Progenitor cell of endocrine pancreas (in vitro differentiated cells): ENCODE measurements at regions not wholly inside any gene's neighbourhood (a gene's known extent, or its start where the extent isn't known, plus 50 kb on each side); places are given as distances from the start of the nearest gene placed in this dataset.

ENCODE experiments used
- DNase-seq: peaks from one replicate; pipeline ENCODE4 v3.0.0; 2021; ENCODE audit warnings: low spot score; ENCODE audit not compliant: unreplicated experiment
- H3K27ac Mint-ChIP-seq: 2 replicates; pipeline ENCODE4 v1.8.0; 2021; ENCODE audit warnings: mild to moderate bottlenecking, moderate library complexity, mixed read lengths
- H3K27me3 Mint-ChIP-seq: 2 replicates; pipeline ENCODE4 v1.8.0; 2021; ENCODE audit warnings: mixed read lengths
- H3K36me3 Mint-ChIP-seq: 2 replicates; pipeline ENCODE4 v1.8.0; 2022; ENCODE audit warnings: mixed read lengths; ENCODE audit not compliant: insufficient read depth
- H3K4me1 Mint-ChIP-seq: 2 replicates; pipeline ENCODE4 v1.8.0; 2021; ENCODE audit warnings: low read depth, mixed read lengths
- H3K4me3 Mint-ChIP-seq: 2 replicates; pipeline ENCODE4 v1.8.0; 2021; ENCODE audit warnings: low read depth, mild to moderate bottlenecking, moderate library complexity, mixed read lengths
- H3K9me3 Mint-ChIP-seq: 2 replicates; pipeline ENCODE4 v1.8.0; 2021; ENCODE audit warnings: low read depth, mixed read lengths
- CTCF ChIP-seq: fragments of 200-600 bp; sonication (generic); IDR thresholded peaks from one replicate; pipeline ENCODE4 v1.5.0; 2021; ENCODE audit warnings: antibody characterized with exemption, mild to moderate bottlenecking; ENCODE audit not compliant: unreplicated experiment

- Mint-ChIP-seq H3K4me3 (no peak overlapping the region), H3K36me3 (no peaks in the 10 kb centered on the region), H3K9me3 (peaks cover 29% of the 10 kb centered on the region), H3K27me3 (no peaks in the 10 kb centered on the region), H3K4me1 (no peaks in the 10 kb centered on the region), H3K27ac (no peak overlapping the region)
- TF ChIP-seq CTCF, result no peak
- DNase-seq, result no peak
These were observed 292.2 kb downstream of the GABRG1 start for GRCh38 chr4:45831692-45832091.

- no peaks in the 10 kb centered on the region for H3K36me3 Mint-ChIP-seq
- no peak for DNase-seq
- no peaks in the 10 kb centered on the region for H3K27me3 Mint-ChIP-seq
- H3K4me3 Mint-ChIP-seq, result no peak overlapping the region
- H3K4me1 Mint-ChIP-seq, result no peaks in the 10 kb centered on the region
- no peak overlapping the region for H3K27ac Mint-ChIP-seq
- peaks cover 4% of the 10 kb centered on the region for H3K9me3 Mint-ChIP-seq
- TF ChIP-seq CTCF, result no peak
These were observed 319.9 kb downstream of the GABRG1 start for GRCh38 chr4:45803994-45804393.

- Mint-ChIP-seq H3K4me1 (peaks cover 7% of the 10 kb centered on the region), H3K27ac (no peak overlapping the region), H3K27me3 (no peaks in the 10 kb centered on the region), H3K4me3 (no peak overlapping the region), H3K36me3 (no peaks in the 10 kb centered on the region), H3K9me3 (peaks cover 3% of the 10 kb centered on the region)
- TF ChIP-seq CTCF, result no peak
- DNase-seq, result no peak
These were observed 328.7 kb downstream of the GABRG1 start for GRCh38 chr4:45795135-45795534.

- Mint-ChIP-seq H3K36me3 (no peaks in the 10 kb centered on the region), H3K4me1 (no peaks in the 10 kb centered on the region), H3K27ac (no peak overlapping the region), H3K9me3 (no peaks in the 10 kb centered on the region), H3K27me3 (no peaks in the 10 kb centered on the region), H3K4me3 (no peak overlapping the region)
- no peak for DNase-seq
- TF ChIP-seq CTCF, result no peak
These were observed 345.3 kb downstream of the GABRG1 start for GRCh38 chr4:45778514-45778913.

- no peak for DNase-seq
- no peak for TF ChIP-seq CTCF
- no peak overlapping the region for H3K4me3 Mint-ChIP-seq
- H3K27ac Mint-ChIP-seq, result no peak overlapping the region
- H3K36me3 Mint-ChIP-seq, result no peaks in the 10 kb centered on the region
- no peaks in the 10 kb centered on the region for H3K4me1 Mint-ChIP-seq
- no peaks in the 10 kb centered on the region for H3K27me3 Mint-ChIP-seq
- no peaks in the 10 kb centered on the region for H3K9me3 Mint-ChIP-seq
These were observed 347.7 kb downstream of the GABRG1 start for GRCh38 chr4:45776146-45776545.
